CD14-positive monocyte (primary cell): ENCODE measurements at regions not wholly inside any gene's neighbourhood (a gene's known extent, or its start where the extent isn't known, plus 50 kb on each side); places are given as distances from the start of the nearest gene placed in this dataset.

Experiments used
- DNase-seq, 3 donors: peaks; one replicate each; pipeline ENCODE4 v3.0.0-alpha.2; 2011 to 2022
- H2AFZ ChIP-seq: 2 replicates; pipeline ENCODE4 v1.6.0; 2012; ENCODE audit warnings: mild to moderate bottlenecking, low read depth, low read length, inconsistent platforms; ENCODE audit not compliant: insufficient read depth, poor library complexity, severe bottlenecking
- H3K27ac ChIP-seq, 2 donors: 1 replicate in 1 of 2; 2 replicates in 1 of 2; pipeline ENCODE4 v1.5.1; 2012 to 2013; ENCODE audit warnings: low read length in 2 of 2, control low read depth in 1 of 2, inconsistent platforms in 1 of 2, low read depth in 1 of 2, mild to moderate bottlenecking in 1 of 2
- H3K27me3 ChIP-seq, 2 donors: one replicate each; pipeline versions ENCODE4 v1.6.0 to v1.6.1; 2011 to 2013; ENCODE audit warnings: low read length in 2 of 2; ENCODE audit not compliant: control insufficient read depth in 2 of 2, insufficient read depth in 2 of 2
- H3K36me3 ChIP-seq, 2 donors: replicated peaks in 1 of 2; 1 replicate in 1 of 2; 2 replicates in 1 of 2; pipeline versions ENCODE4 v1.5.1 to v1.6.1; 2012 to 2013; ENCODE audit warnings: low read length in 2 of 2, control low read depth in 1 of 2, inconsistent platforms in 1 of 2, mild to moderate bottlenecking in 1 of 2; ENCODE audit not compliant: insufficient read depth in 2 of 2, control insufficient read depth in 1 of 2
- H3K4me1 ChIP-seq, 2 donors: 1 replicate in 1 of 2; 2 replicates in 1 of 2; pipeline versions ENCODE4 v1.5.1 to v1.6.1; 2012 to 2013; ENCODE audit warnings: low read length in 2 of 2, control low read depth in 1 of 2, inconsistent platforms in 1 of 2, mild to moderate bottlenecking in 1 of 2, moderate library complexity in 1 of 2; ENCODE audit not compliant: insufficient read depth in 2 of 2, control insufficient read depth in 1 of 2
- H3K4me2 ChIP-seq: replicated peaks from 2 replicates; pipeline ENCODE3; 2012; ENCODE audit warnings: low read length, moderate library complexity, mild to moderate bottlenecking; ENCODE audit not compliant: poor library complexity, severe bottlenecking; ENCODE audit errors: extremely low read depth
- H3K4me3 ChIP-seq, 3 experiments: fragments of 200-600 bp in 1 of 3; sonication (generic) in 1 of 3; replicated peaks in 1 of 3; 1 replicate in 2 of 3; 2 replicates in 1 of 3; pipeline ENCODE4 v1.5.1; 2011 to 2013; ENCODE audit warnings: low read length in 3 of 3, mild to moderate bottlenecking in 3 of 3, control low read depth in 2 of 3, low read depth in 2 of 3, inconsistent platforms in 1 of 3, moderate library complexity in 1 of 3
- H3K79me2 ChIP-seq: 2 replicates; pipeline ENCODE4 v1.6.0; 2012; ENCODE audit warnings: mild to moderate bottlenecking, control low read depth, inconsistent platforms, low read length, moderate library complexity; ENCODE audit not compliant: insufficient read depth
- H3K9ac ChIP-seq: 2 replicates; pipeline ENCODE4 v1.6.0; 2017; ENCODE audit warnings: low read length, mild to moderate bottlenecking; ENCODE audit not compliant: insufficient read depth, poor library complexity, severe bottlenecking
- H3K9me3 ChIP-seq, 2 donors: replicated peaks in 1 of 2; 1 replicate in 1 of 2; 2 replicates in 1 of 2; pipeline versions ENCODE4 v1.5.1 to v1.6.1; 2012 to 2013; ENCODE audit warnings: low read length in 2 of 2, control low read depth in 1 of 2; ENCODE audit not compliant: control insufficient read depth in 1 of 2, insufficient read depth in 1 of 2
- H4K20me1 ChIP-seq: 2 replicates; pipeline ENCODE4 v1.6.0; 2012; ENCODE audit warnings: mild to moderate bottlenecking, low read length, control low read depth, moderate library complexity; ENCODE audit not compliant: insufficient read depth
- H3K27ac Mint-ChIP-seq, 7 donors: one replicate each; pipeline ENCODE4 v1.8.0; 2020; ENCODE audit warnings: mild to moderate bottlenecking in 7 of 7, mixed read lengths in 7 of 7, moderate library complexity in 6 of 7, inconsistent platforms in 2 of 7
- H3K27me3 Mint-ChIP-seq, 3 donors: one replicate each; pipeline ENCODE4 v1.8.0; 2021 to 2022; ENCODE audit warnings: low read depth in 3 of 3, mild to moderate bottlenecking in 3 of 3, mixed read lengths in 3 of 3, moderate library complexity in 3 of 3, inconsistent platforms in 1 of 3
- H3K36me3 Mint-ChIP-seq, 2 donors: one replicate each; pipeline ENCODE4 v1.8.0; 2020; ENCODE audit warnings: mixed read lengths in 2 of 2, inconsistent platforms in 1 of 2, mild to moderate bottlenecking in 1 of 2
- H3K4me1 Mint-ChIP-seq: one replicate; pipeline ENCODE4 v1.8.0; 2020; ENCODE audit warnings: mild to moderate bottlenecking, mixed read lengths
- H3K4me3 Mint-ChIP-seq, 2 donors: one replicate each; pipeline ENCODE4 v1.8.0; 2020; ENCODE audit warnings: mild to moderate bottlenecking in 2 of 2, mixed read lengths in 2 of 2, moderate library complexity in 1 of 2
- H3K9me3 Mint-ChIP-seq, 7 donors: one replicate each; pipeline ENCODE4 v1.8.0; 2020 to 2022; ENCODE audit warnings: mixed read lengths in 7 of 7, mild to moderate bottlenecking in 6 of 7, moderate library complexity in 6 of 7, inconsistent platforms in 2 of 7
- WGBS: methylation state at CpG from one replicate; pipeline ENCODE4 v1.1.5; 2013; ENCODE audit warnings: missing lambda C conversion rate; ENCODE audit not compliant: insufficient coverage; 5-methylcytosine and 5-hydroxymethylcytosine counted together
- intact Hi-C, 2 donors: fragments of 100-400 bp; cut with micrococcal nuclease; formaldehyde crosslinking; loops; one replicate each; pipeline versions ENCODE4 v1.15.0 to v1.15.1; 2023
- TF ChIP-seq, protein P1 (sequence below): fragments of 200-600 bp; IDR thresholded peaks from one replicate; pipeline ENCODE4 v1.8.0; 2022; ENCODE audit warnings: antibody characterized with exemption, mild to moderate bottlenecking

DNA sequence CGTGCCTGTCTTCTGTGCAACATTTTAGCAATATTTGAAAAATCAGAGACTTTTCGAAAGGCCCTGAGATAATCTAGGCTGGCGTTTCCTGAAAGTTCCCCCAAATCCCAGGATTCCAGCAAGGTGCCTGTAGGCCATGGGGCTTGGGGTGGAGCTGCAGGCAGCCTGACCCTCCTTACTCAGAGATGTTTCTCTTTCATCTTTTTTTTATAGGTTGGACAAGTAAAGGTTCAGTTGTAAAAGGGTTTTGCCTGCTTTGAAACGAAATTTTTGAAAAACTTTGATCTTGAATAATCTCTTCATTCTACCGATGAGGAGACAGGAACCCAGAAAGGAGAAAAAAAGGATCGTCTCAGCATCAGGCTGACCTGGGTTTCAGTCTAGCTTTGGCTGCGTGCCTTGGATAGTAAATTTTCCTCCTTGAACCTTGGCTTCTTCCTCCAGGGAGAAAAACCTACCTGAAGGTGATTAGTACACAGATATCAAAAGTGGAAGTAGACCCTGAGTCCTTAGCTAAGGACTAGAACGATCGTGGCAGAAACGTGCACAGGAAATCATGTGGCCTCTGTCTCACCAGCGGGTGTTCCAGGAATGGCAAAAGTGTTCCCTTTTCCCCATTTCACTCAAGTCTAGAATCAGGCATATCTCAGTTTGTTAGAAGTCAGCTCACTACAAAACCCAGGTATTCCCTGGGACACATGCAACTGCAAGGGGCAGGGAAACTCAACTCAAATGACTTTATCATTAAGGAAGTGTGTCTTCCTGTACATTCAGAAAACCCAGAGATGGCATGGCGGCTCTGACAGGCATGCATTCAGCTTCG, 128.2 kb upstream of the PTPN1 start:
- Mint-ChIP-seq H3K27ac (peak overlapping the region; percentile 41 to 85 (median 78)), H3K4me1 (peaks cover 83% of the 10 kb centered on the region), H3K27me3 (peaks cover 0 to 13% (median 11%) of the 10 kb centered on the region in 3 donors), H3K9me3 (peaks cover 0 to 4% (median 0%) of the 10 kb centered on the region in 7 donors), H3K36me3 (peaks cover 0 to 11% of the 10 kb centered on the region in 2 donors), H3K4me3 (peak overlapping the region; percentile 44 to 82)
- intact Hi-C loops = loop anchor here in 1 of 2 donors (2.0 to 10.0 kb wide), 3 partner anchors 31 to 73 kb away; no protein-coding TSS in a partner anchor
- Histone ChIP-seq H3K9ac (no peak overlapping the region), H4K20me1 (no peaks in the 10 kb centered on the region), H3K79me2 (no peaks in the 10 kb centered on the region), H3K27ac (peak overlapping the region; percentile 3 to 35), H3K27me3 (no peaks in the 10 kb centered on the region), H3K4me2 (peak overlapping the region; percentile 63), H3K4me3 (peak overlapping the region in 1 of 3 experiments; percentile 45), H3K36me3 (no peaks in the 10 kb centered on the region), H3K9me3 (no peaks in the 10 kb centered on the region), H2AFZ (peak overlapping the region; percentile 56), H3K4me1 (peaks cover 68 to 81% of the 10 kb centered on the region in 2 donors)
- WGBS = 3% methylated on average over 8 of the region's 13 CpGs
- TF ChIP-seq, protein P1, sequence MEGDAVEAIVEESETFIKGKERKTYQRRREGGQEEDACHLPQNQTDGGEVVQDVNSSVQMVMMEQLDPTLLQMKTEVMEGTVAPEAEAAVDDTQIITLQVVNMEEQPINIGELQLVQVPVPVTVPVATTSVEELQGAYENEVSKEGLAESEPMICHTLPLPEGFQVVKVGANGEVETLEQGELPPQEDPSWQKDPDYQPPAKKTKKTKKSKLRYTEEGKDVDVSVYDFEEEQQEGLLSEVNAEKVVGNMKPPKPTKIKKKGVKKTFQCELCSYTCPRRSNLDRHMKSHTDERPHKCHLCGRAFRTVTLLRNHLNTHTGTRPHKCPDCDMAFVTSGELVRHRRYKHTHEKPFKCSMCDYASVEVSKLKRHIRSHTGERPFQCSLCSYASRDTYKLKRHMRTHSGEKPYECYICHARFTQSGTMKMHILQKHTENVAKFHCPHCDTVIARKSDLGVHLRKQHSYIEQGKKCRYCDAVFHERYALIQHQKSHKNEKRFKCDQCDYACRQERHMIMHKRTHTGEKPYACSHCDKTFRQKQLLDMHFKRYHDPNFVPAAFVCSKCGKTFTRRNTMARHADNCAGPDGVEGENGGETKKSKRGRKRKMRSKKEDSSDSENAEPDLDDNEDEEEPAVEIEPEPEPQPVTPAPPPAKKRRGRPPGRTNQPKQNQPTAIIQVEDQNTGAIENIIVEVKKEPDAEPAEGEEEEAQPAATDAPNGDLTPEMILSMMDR = no peak
- DNase-seq = peak; percentile 63 to 87 (median 84)

DNA sequence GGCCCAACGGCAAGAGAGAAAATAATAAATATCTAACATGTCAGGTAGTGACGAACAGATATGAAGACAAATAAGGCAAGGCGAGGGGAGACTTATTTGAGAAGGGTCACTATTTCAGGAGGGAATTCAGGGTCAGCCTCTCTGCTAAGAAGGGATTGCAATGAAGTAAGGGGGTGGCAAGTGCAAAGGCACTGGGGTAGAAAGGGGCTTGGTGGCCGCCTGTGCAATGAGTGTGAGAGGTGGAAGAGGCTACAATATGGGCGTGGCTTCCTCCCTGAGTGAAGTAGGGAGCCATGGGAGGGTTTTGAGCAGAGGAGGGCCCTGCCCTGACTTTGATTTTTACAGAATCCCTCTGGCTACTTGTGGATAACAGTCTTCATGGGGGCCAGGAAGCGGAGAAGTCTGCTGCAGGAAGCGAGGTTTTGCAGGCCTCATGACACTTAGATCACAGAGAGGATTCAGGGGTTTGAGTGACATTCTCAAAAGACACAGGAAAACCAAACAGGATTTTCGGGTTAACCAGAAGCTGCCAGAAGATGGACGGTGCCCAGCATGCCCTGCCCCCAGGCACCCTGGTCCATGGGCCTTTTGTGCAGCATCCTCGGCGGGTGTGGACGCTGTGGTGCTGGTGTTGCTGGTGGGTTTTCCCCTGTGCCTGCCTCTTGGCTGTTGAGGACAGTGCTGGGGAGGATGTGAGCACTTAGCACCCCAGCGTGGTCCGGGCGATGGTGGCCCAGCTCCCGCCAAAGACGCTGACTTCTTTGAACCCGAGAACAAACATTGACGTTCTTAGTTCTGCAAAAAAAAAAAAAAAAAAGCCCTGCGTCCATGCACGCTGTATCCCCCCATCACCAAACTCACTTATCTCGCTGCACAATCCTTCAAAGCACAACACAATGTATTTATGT, 124.2 kb upstream of the PTPN1 start:
- peaks cover 0 to 9% of the 10 kb centered on the region in 2 donors for H3K36me3 Mint-ChIP-seq
- Histone ChIP-seq H3K4me3 (peak overlapping the region in 1 of 3 experiments; percentile 28), H3K4me1 (peaks cover 52 to 59% of the 10 kb centered on the region in 2 donors), H3K9me3 (no peaks in the 10 kb centered on the region), H3K27ac (no peak overlapping the region), H3K27me3 (no peaks in the 10 kb centered on the region), H3K36me3 (no peaks in the 10 kb centered on the region), H4K20me1 (no peaks in the 10 kb centered on the region), H2AFZ (peak overlapping the region; percentile 33), H3K9ac (no peak overlapping the region), H3K4me2 (peak overlapping the region; percentile 22), H3K79me2 (no peaks in the 10 kb centered on the region)
- intact Hi-C loops = loop anchor here in 1 of 2 donors (10.0 kb wide), 1 partner anchor 69 kb away; no protein-coding TSS in a partner anchor
- H3K27me3 Mint-ChIP-seq = peaks cover 10 to 22% (median 12%) of the 10 kb centered on the region in 3 donors
- TF ChIP-seq, protein P1 = no peak
- 16% methylated on average over 9 of the region's 22 CpGs for WGBS
- H3K9me3 Mint-ChIP-seq = peaks cover 0 to 4% (median 0%) of the 10 kb centered on the region in 7 donors
- peak in 1 of 3 donors; percentile 38 for DNase-seq
- H3K4me3 Mint-ChIP-seq = peak overlapping the region; percentile 47 to 78
- H3K27ac Mint-ChIP-seq = peak overlapping the region in 4 of 7 donors; percentile 4 to 54 (median 32)
- peaks cover 60% of the 10 kb centered on the region for H3K4me1 Mint-ChIP-seq
